H1 (cell line): ENCODE measurements at regions not wholly inside any gene's neighbourhood (a gene's known extent, or its start where the extent isn't known, plus 50 kb on each side); places are given as distances from the start of the nearest gene placed in this dataset.

Experiments used
- ASH2L ChIP-seq: fragments of 200-600, 300-600 bp; sonication (generic); IDR thresholded peaks from one replicate; pipeline ENCODE4 v1.7.1; 2017; ENCODE audit warnings: low read length
- CHD7 ChIP-seq: fragments of 300-600 bp; sonication (generic); IDR thresholded peaks from 2 replicates; pipeline ENCODE4 v1.7.1; 2012; ENCODE audit warnings: low read length, moderate library complexity, mild to moderate bottlenecking, inconsistent platforms; ENCODE audit not compliant: insufficient replicate concordance
- EZH2 ChIP-seq: fragments of 200-600 bp; sonication (generic); IDR thresholded peaks from 2 replicates; pipeline ENCODE4 v1.7.1; 2012; ENCODE audit warnings: low read depth, mild to moderate bottlenecking, moderate library complexity, low read length, inconsistent platforms; ENCODE audit not compliant: severe bottlenecking
- FOSL1 ChIP-seq: IDR thresholded peaks from 2 replicates; pipeline ENCODE4 v1.6.1; 2011; ENCODE audit warnings: mild to moderate bottlenecking, low read depth, low read length, moderate library complexity; ENCODE audit not compliant: insufficient read depth
- KDM5A ChIP-seq: fragments of 200-600 bp; IDR thresholded peaks from 2 replicates; pipeline ENCODE4 v1.7.1; 2012; ENCODE audit warnings: mild to moderate bottlenecking, low read length, inconsistent platforms, mixed read lengths
- NRF1 ChIP-seq: IDR thresholded peaks from 2 replicates; pipeline ENCODE4 v1.6.1; 2011; ENCODE audit warnings: mild to moderate bottlenecking, low read depth, low read length, improper control_type of control experiment
- RFX5 ChIP-seq: IDR thresholded peaks from 2 replicates; pipeline ENCODE4 v1.6.1; 2011; ENCODE audit warnings: low read depth, low read length, improper control_type of control experiment, borderline replicate concordance
- SIN3A ChIP-seq, 2 experiments: IDR thresholded peaks in 1 of 2; conservative IDR thresholded peaks in 1 of 2; 2 replicates each; pipeline ENCODE4 v1.6.1; 2011 to 2012; ENCODE audit warnings: low read length in 2 of 2, improper control_type of control experiment in 1 of 2, low read depth in 1 of 2, mild to moderate bottlenecking in 1 of 2
- USF2 ChIP-seq: IDR thresholded peaks from 2 replicates; pipeline ENCODE4 v1.6.1; 2011; ENCODE audit warnings: low read length, improper control_type of control experiment

- peak; percentile 75 for TF ChIP-seq CHD7
- TF ChIP-seq NRF1: no peak
- TF ChIP-seq USF2: no peak
- no peak for TF ChIP-seq RFX5
- TF ChIP-seq FOSL1: no peak
- no peak for TF ChIP-seq ASH2L
- TF ChIP-seq SIN3A (conservative IDR thresholded peaks at IDR 0.05 in 1 of 2, IDR thresholded peaks at IDR 0.05 in 1 of 2; ENCODE audit: low read depth in 1 of 2, low read length in 2 of 2): no peak
- TF ChIP-seq KDM5A: no peak
- no peak for TF ChIP-seq EZH2
Measured at GRCh38 chrX:21047034-21047455, 327.2 kb upstream of the CNKSR2 start (continued).
